Mucosa of rectum (tissue), 2 donors: ENCODE measurements at regions not wholly inside any gene's neighbourhood (a gene's known extent, or its start where the extent isn't known, plus 50 kb on each side); places are given as distances from the start of the nearest gene placed in this dataset.

ENCODE experiments used
- H3K27ac ChIP-seq, 2 donors: one replicate each; pipeline ENCODE4 v1.7.0; 2013; ENCODE audit warnings: inconsistent platforms in 2 of 2, low read depth in 2 of 2, low read length in 2 of 2
- H3K27me3 ChIP-seq, 2 donors: one replicate each; pipeline ENCODE4 v1.7.0; 2013; ENCODE audit warnings: low read length in 2 of 2; ENCODE audit not compliant: control insufficient read depth in 2 of 2, insufficient read depth in 2 of 2
- H3K36me3 ChIP-seq, 2 donors: one replicate each; pipeline ENCODE4 v1.7.0; 2013; ENCODE audit warnings: low read length in 2 of 2; ENCODE audit not compliant: control insufficient read depth in 2 of 2, insufficient read depth in 2 of 2
- H3K4me1 ChIP-seq, 2 donors: one replicate each; pipeline ENCODE4 v1.7.0; 2013; ENCODE audit warnings: low read length in 2 of 2, mild to moderate bottlenecking in 1 of 2; ENCODE audit not compliant: control insufficient read depth in 2 of 2, insufficient read depth in 2 of 2
- H3K4me3 ChIP-seq, 2 donors: one replicate each; pipeline ENCODE4 v1.7.0; 2013; ENCODE audit warnings: low read length in 2 of 2
- H3K9ac ChIP-seq, 2 donors: one replicate each; pipeline ENCODE4 v1.7.0; 2013; ENCODE audit warnings: low read length in 2 of 2, low read depth in 1 of 2, mild to moderate bottlenecking in 1 of 2
- H3K9me3 ChIP-seq, 2 donors: one replicate each; pipeline ENCODE4 v1.7.0; 2013; ENCODE audit warnings: low read length in 2 of 2; ENCODE audit not compliant: control insufficient read depth in 2 of 2
- donor health status: healthy.
- donor health status: Normal muscosa, but diverticular disease.

DNA sequence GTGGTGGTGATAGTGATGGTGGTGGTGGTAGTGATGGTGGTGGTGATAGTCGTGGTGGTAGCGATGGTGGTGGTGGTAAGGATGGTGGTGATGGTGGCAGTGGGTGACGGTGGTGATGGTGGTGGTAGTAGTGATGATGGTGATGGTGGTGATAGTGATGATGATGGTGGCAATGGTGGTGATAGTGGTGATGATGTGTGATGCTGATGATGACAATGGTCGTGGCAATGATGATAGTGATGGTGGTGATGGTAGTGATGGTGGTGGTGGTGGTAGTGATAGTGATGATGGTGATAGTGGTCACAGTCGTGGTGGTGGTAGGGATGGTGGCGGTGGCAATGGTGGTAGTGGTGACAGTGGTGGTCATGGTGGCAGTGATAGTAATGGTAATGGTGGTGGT, 243.9 kb upstream of the RAB6C start:
- Histone ChIP-seq H3K9me3 (no peaks in the 10 kb centered on the region), H3K4me3 (no peak overlapping the region), H3K27ac (no peak overlapping the region), H3K27me3 (no peaks in the 10 kb centered on the region), H3K36me3 (no peaks in the 10 kb centered on the region), H3K9ac (no peak overlapping the region), H3K4me1 (no peaks in the 10 kb centered on the region)

DNA sequence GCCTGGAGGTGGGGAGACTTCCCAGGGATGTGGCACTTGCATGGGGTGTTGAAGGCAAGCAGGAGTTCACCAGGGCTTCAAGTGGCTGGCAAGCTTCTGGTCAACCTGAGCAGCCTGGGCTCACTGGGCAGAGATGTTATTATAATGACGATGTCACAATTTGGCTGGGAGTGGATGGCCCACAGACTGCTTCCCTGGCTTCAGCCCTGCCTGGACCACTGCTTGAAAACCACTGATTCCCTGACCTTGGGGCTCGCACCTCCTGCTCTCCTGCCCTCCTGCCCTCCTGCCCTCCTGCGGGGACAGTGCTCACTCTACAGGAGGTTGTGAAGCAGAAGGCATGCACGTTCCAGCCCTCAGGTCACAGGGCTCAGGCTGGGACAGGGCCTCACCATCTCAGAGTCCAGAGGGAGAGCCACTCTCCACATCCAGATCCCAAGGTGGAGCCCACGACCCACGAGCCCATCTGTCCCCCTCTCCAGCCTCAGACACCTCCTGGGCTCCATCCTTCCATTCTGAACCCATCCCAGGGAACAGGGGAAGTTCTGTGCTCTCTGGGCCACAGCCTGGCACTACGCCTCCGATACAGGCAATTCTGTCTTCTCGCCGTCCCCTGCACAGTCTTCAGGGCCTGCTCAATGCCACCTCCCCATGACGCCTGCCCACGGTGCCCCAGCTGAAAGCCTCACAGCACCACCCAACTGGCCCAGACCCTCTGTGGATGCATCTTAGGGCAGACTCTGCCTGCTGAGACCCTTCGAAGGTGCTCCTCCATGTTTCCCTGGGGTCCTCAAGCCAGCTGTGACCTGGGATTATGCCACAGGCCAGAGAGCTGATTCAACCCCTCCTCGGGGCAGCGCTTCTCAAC, 241.6 kb upstream of the RAB6C start:
- no peaks in the 10 kb centered on the region for H3K4me1 ChIP-seq
- H3K4me3 ChIP-seq = no peak overlapping the region
- H3K9ac ChIP-seq = no peak overlapping the region
- H3K36me3 ChIP-seq = no peaks in the 10 kb centered on the region
- H3K27me3 ChIP-seq = no peaks in the 10 kb centered on the region
- no peaks in the 10 kb centered on the region for H3K9me3 ChIP-seq
- H3K27ac ChIP-seq = no peak overlapping the region

DNA sequence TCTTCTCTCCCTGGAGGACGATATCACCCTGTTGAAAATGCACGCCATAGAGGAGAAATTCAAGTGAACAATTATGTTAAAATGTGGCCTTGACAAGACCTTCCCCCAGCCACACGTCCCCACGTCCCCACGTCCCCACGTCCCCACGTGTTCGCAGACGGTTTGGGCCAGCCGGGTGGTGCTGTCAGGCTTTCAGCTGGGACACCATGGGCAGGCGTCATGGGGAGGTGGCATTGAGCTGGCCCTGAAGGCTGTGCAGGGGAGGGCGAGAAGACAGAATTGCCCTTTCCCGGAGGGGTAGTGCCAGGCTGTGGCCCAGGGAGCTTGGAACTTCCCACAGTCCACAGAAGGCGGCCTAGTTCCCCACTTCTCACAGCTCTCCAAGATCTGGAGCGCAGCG, 240.7 kb upstream of the RAB6C start:
- no peaks in the 10 kb centered on the region for H3K36me3 ChIP-seq
- no peaks in the 10 kb centered on the region for H3K4me1 ChIP-seq
- no peaks in the 10 kb centered on the region for H3K9me3 ChIP-seq
- no peak overlapping the region for H3K27ac ChIP-seq
- H3K27me3 ChIP-seq = no peaks in the 10 kb centered on the region
- H3K9ac ChIP-seq = no peak overlapping the region
- H3K4me3 ChIP-seq = no peak overlapping the region

DNA sequence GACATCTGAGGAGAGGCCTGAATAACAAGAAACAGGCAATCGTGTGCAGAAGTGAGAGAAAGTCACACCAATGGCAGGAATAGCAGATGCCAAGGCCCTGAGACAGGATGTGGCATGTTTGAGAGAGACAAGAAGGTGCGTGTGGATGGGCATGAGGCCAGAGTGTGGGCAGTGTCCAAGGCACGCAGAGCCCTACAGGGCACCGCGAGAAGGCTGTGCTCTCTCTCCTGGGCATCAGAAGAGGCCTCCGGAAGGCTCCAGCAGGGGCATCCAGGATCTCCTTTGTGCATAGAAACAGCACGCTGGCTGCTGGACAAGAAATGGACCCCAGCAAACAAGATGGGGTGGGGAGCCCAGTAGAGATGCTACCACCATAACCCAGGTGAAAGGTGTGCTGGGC, 239.0 kb upstream of the RAB6C start:
- Histone ChIP-seq H3K9ac (no peak overlapping the region), H3K9me3 (no peaks in the 10 kb centered on the region), H3K27me3 (no peaks in the 10 kb centered on the region), H3K4me3 (no peak overlapping the region), H3K36me3 (no peaks in the 10 kb centered on the region), H3K4me1 (no peaks in the 10 kb centered on the region), H3K27ac (no peak overlapping the region)

DNA sequence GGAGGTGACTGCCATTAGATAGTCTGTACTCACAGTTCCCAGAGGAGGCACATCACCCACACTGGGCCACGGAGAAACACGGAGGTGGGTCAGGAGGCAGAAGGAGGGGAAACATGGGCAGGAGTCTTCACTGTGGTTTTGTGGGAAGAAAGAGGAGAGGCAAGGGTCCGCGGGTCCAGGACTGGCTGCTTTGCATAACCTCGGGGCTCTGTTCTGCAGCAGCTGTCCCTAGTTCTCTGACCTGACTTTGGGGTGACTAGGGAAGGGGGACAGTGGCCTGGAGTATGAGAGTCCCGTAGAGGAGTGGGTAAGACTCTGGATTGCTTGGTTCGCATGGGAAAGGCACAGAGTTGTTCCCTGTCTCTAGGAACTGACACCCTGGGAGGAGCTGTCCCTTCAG, 238.3 kb upstream of the RAB6C start:
- Histone ChIP-seq H3K27me3 (no peaks in the 10 kb centered on the region), H3K36me3 (no peaks in the 10 kb centered on the region), H3K27ac (no peak overlapping the region), H3K9ac (no peak overlapping the region), H3K9me3 (no peaks in the 10 kb centered on the region), H3K4me1 (no peaks in the 10 kb centered on the region), H3K4me3 (no peak overlapping the region)

DNA sequence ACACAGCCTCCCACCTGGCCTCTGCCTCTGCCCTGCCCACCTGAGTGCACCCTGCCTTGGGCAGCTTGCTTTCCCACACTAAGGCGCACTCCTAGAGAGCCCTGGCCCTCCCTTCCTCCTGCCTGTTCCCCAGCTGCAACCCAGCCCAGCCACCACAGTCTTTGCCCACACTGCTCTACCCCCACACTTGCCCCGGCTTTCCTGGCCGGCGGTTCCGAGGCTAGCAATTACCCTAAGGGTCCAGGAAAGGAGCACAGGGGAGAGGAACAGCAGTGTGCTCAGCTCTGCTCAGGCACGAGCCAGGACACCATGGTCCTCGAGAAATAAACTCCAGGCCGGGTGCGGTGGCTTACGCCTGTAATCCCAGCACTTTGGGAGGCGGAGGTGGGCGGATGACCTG, 237.8 kb upstream of the RAB6C start:
- no peak overlapping the region for H3K4me3 ChIP-seq
- H3K9me3 ChIP-seq = no peaks in the 10 kb centered on the region
- H3K27me3 ChIP-seq = no peaks in the 10 kb centered on the region
- no peaks in the 10 kb centered on the region for H3K4me1 ChIP-seq
- no peak overlapping the region for H3K27ac ChIP-seq
- no peaks in the 10 kb centered on the region for H3K36me3 ChIP-seq
- H3K9ac ChIP-seq = no peak overlapping the region

DNA sequence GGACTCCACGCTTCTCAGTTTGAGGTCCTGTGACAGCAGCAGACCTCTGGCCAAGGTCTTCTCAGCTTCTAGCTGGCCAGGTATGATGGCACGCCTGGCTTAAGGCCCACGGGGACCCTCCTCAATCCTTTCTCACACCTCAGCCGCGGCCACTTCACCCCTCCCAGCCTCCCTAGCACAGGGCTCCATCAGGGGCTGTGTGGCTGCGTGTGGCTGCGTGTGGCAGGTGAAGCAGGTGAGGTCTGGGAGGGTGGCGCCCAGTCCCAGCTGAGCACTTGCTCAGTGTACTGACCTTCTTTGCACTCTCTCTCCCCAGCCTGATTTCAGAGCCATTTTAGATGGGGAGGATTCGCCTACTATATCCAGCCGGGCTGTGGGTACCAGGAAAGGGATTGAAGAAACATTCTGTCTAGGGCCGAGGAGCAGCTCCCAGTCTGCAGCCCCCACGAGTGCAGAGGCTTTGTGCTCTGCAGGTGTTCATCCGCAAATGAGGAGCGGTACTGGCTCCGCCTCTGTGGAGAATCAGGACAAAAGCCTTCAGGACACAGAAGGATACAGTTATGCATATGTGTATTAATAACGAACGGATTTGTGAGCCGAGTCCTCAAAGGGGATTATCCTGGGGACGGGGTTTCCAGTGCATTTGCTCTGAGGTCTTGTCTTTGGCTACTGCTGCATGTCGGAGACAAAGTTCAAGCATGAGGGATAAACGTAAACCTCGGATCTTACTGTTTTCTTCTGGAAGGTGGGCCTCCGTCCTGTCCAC, 236.9 kb upstream of the RAB6C start:
- Histone ChIP-seq H3K27ac (no peak overlapping the region), H3K4me1 (no peaks in the 10 kb centered on the region)

DNA sequence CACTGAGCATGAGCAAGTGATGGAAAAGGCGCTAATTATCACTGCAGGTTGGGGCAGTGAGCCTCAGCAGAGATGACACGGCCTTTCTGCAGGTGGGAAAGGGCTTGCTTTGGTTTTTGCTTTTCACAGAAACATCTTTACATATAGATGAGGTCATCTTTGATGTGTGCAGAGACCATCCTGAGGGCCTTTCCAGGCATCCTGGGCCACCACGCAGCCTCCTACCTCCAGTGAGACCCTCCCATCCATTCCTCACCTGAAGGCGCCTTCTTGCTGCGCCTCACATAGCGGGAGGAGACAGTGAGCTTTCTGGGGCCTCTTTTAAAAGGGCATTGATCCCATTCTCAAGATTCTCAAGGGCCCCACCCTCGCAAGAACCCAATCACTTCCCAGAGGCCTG, 235.3 kb upstream of the RAB6C start:
- Histone ChIP-seq H3K4me3 (no peak overlapping the region), H3K9me3 (no peaks in the 10 kb centered on the region), H3K4me1 (no peaks in the 10 kb centered on the region), H3K9ac (no peak overlapping the region), H3K27ac (no peak overlapping the region), H3K36me3 (no peaks in the 10 kb centered on the region), H3K27me3 (no peaks in the 10 kb centered on the region)

More for the DNA sequence above, 236.9 kb upstream of the RAB6C start:
- H3K36me3 ChIP-seq = no peaks in the 10 kb centered on the region
- no peak overlapping the region for H3K4me3 ChIP-seq
- no peaks in the 10 kb centered on the region for H3K9me3 ChIP-seq
- H3K27me3 ChIP-seq = no peaks in the 10 kb centered on the region
- no peak overlapping the region for H3K9ac ChIP-seq

DNA sequence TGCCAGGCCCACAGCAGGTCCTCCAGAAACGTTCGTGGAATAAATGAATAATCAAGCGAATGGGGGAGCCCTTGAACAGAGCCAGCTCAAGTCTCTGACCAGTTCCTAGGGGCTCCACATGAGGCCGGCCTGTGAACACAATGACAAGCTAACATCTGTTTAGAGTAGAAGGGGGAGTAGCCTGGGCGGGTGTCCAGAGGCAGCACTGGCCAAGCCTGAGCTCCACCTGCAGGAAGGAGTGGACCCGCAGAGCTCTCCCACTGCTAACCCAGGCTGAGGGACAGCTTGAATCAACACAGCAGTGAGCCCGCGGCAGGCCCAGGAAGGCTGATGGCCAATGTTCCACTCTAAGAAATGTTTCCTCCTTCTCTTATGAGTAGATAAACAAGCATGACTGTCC, 234.8 kb upstream of the RAB6C start:
- no peak overlapping the region for H3K9ac ChIP-seq
- H3K9me3 ChIP-seq = no peaks in the 10 kb centered on the region
- no peaks in the 10 kb centered on the region for H3K36me3 ChIP-seq
- no peaks in the 10 kb centered on the region for H3K4me1 ChIP-seq
- H3K4me3 ChIP-seq = no peak overlapping the region
- H3K27ac ChIP-seq = no peak overlapping the region
- no peaks in the 10 kb centered on the region for H3K27me3 ChIP-seq

DNA sequence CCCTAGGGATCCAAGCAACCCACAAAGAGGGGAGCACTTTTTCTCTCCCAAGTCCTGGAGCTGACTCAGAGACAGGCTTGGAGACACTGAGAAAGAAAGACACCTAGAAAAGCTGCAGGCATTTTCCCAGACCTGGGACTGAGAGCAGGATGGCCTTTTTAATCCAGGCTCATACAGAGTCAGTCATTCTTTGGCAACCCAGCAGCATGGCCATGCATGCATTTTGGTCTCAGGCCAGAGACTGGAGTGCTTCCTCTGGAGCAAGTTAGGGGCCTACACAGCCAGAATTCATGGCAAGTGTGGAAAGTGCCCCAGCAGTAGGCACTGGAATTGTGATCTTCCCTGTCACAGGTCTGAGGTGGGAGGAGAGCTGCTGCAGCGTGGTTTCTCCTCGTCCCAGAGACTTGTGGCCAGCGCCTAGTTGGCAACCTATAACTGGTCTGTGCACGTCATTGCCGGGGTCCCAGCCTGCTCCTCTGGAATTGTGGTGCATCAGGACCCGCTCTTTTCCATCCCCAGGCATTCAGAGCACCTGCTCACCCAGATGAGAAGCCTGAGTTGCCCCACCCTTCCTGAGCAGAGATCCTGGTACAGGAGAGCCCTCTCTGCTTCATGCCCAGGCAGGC, 231.9 kb upstream of the RAB6C start:
- H3K27ac ChIP-seq = no peak overlapping the region
- no peak overlapping the region for H3K4me3 ChIP-seq
- H3K36me3 ChIP-seq = no peaks in the 10 kb centered on the region
- no peak overlapping the region for H3K9ac ChIP-seq
- no peaks in the 10 kb centered on the region for H3K4me1 ChIP-seq
- H3K27me3 ChIP-seq = no peaks in the 10 kb centered on the region
- H3K9me3 ChIP-seq = no peaks in the 10 kb centered on the region
